Ishikawa (cell line): ENCODE measurements at regions not wholly inside any gene's neighbourhood (a gene's known extent, or its start where the extent isn't known, plus 50 kb on each side); places are given as distances from the start of the nearest gene placed in this dataset.

Experiments
- CEBPB ChIP-seq: IDR thresholded peaks from 2 replicates; pipeline ENCODE4 v1.6.1; 2012
- EP300 ChIP-seq: IDR thresholded peaks from 2 replicates; pipeline ENCODE4 v1.6.1; 2012; ENCODE audit warnings: borderline replicate concordance
- MAX ChIP-seq: IDR thresholded peaks from 2 replicates; pipeline ENCODE4 v1.6.1; 2012

- TF ChIP-seq MAX (no peak), CEBPB (no peak), EP300 (no peak)
Measured at GRCh38 chr2:225938991-225939390, 539.5 kb downstream of the NYAP2 start.
